Liver (tissue), 3 donors: ENCODE measurements at regions not wholly inside any gene's neighbourhood (a gene's known extent, or its start where the extent isn't known, plus 50 kb on each side); places are given as distances from the start of the nearest gene placed in this dataset.
"Not testable (repeated sequence)": the region's sequence is repeated elsewhere in the genome, so short reads cannot be mapped to it uniquely, and the experiment has no call there.

Experiments used
- TAF1 ChIP-seq: conservative IDR thresholded peaks from 2 replicates; pipeline ENCODE4 v1.6.1; 2016; ENCODE audit warnings: antibody characterized with exemption, mild to moderate bottlenecking
- YY1 ChIP-seq: IDR thresholded peaks from 2 replicates; pipeline ENCODE4 v1.6.1; 2016; ENCODE audit warnings: antibody characterized with exemption, mild to moderate bottlenecking
- TF ChIP-seq, protein P1 (sequence below): fragments of 150-350 bp; IDR thresholded peaks from 2 replicates; pipeline ENCODE4 v1.5.1; 2017; ENCODE audit warnings: improper control_type of control experiment, low read depth, low read length; ENCODE audit not compliant: missing input control
- TF ChIP-seq, protein P2 (sequence below): IDR thresholded peaks from 2 replicates; pipeline ENCODE4 v1.6.1; 2016; ENCODE audit warnings: antibody characterized with exemption
- donor health status: healthy.
- donor health status: healthy.

- TF ChIP-seq, protein P1, sequence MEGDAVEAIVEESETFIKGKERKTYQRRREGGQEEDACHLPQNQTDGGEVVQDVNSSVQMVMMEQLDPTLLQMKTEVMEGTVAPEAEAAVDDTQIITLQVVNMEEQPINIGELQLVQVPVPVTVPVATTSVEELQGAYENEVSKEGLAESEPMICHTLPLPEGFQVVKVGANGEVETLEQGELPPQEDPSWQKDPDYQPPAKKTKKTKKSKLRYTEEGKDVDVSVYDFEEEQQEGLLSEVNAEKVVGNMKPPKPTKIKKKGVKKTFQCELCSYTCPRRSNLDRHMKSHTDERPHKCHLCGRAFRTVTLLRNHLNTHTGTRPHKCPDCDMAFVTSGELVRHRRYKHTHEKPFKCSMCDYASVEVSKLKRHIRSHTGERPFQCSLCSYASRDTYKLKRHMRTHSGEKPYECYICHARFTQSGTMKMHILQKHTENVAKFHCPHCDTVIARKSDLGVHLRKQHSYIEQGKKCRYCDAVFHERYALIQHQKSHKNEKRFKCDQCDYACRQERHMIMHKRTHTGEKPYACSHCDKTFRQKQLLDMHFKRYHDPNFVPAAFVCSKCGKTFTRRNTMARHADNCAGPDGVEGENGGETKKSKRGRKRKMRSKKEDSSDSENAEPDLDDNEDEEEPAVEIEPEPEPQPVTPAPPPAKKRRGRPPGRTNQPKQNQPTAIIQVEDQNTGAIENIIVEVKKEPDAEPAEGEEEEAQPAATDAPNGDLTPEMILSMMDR: not testable (repeated sequence)
- TF ChIP-seq TAF1, YY1: not testable (repeated sequence)
- TF ChIP-seq, protein P2, sequence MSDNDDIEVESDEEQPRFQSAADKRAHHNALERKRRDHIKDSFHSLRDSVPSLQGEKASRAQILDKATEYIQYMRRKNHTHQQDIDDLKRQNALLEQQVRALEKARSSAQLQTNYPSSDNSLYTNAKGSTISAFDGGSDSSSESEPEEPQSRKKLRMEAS: not testable (repeated sequence)
Measured at GRCh38 chr6:60308939-60309338, 1977.1 kb downstream of the KHDRBS2 start.
